ENCODE measurements at regions not wholly inside any gene's neighbourhood (a gene's known extent, or its start where the extent isn't known, plus 50 kb on each side); places are given as distances from the start of the nearest gene placed in this dataset.

GRCh38 chr2:39534095-39534711 is 97.1 kb upstream of the MAP4K3 start:
- in situ Hi-C loops (cut with HindIII; ENCODE audit: low sequenced_read_pairs): no loop called here

DNA sequence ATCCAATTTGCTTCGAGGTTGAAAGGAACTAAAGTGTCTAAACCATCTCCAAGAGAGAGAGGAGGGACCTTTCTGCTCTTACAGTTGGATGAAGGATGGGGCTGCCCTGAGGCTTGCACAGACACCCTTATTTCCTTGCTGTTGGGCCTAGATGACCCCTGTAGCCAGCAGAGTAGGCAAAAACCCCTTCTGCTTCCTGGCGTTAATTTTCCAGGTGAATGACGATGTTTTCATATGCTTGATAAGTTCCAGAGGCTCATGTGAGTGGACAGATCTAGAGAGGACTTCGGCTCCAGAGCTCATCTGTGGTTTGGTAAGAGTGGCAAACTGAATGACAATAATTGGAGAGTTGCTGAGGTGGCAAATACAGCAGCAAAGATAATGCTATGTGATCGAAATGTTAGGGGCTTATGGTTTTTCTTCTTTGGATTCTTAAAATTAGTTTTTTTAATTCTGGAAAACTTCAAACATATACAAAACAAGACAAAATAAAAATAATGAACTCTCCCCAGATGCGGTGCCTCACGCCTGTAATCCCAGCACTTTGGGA is 98.6 kb upstream of the MAP4K3 start:
- in situ Hi-C loops (cut with HindIII; ENCODE audit: low sequenced_read_pairs): no loop called here

- in situ Hi-C loops (cut with HindIII; ENCODE audit: low sequenced_read_pairs): no loop called here
Measured at GRCh38 chr2:39537150-39537549, 100.1 kb upstream of the MAP4K3 start.

GRCh38 chr2:39538718-39539117 is 101.6 kb upstream of the MAP4K3 start:
- in situ Hi-C loops (cut with HindIII; ENCODE audit: low sequenced_read_pairs): no loop called here

GRCh38 chr2:39540414-39540813 is 103.3 kb upstream of the MAP4K3 start:
- in situ Hi-C loops (cut with HindIII; ENCODE audit: low sequenced_read_pairs): no loop called here

DNA sequence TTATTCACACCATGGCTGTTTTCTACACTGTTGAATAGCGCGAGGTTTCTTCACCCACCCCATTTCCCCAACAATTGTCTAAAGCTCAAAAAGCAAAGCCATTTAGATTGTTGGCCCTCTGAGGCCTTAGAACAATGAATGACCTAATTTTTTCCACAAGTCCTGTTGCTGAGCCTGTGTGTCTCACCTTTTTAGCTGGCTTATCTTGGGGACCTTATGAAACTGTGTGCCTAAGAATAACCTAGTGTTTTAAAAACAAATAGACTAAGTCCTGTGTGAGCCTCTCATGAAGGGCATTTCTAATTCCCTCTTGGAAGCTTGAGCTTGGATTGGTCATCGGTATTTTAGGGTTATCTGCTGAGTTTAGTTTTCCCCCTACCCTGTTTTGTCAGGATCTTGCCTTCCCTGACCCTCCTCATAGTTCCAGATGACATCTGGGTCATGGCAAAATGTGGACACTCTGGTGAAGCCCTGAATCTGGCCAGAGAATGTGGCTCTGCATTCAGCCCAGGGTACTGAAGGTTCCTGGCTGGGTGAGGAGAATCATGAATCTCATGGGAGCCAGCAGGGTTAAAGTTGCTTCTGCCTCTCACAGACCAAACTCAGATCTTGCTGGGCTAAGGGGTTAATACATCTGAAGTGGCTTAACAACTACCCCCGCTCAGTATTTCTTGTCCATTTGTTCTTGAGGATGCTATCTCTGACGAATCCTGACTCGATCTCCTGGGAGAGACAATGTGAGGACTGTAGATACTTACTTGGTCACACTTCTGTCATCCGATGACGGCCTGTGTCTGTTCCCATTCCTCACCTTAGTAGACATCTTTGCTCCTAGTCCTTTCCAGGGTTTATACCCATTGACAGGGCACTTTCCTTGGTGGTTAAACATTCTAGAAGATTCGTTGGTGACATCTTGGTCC is 104.2 kb upstream of the MAP4K3 start:
- in situ Hi-C loops (cut with HindIII; ENCODE audit: low sequenced_read_pairs): no loop called here

- in situ Hi-C loops (cut with HindIII; ENCODE audit: low sequenced_read_pairs): no loop called here
Measured at GRCh38 chr2:39542523-39542922, 105.4 kb upstream of the MAP4K3 start.

- in situ Hi-C loops (cut with HindIII; ENCODE audit: low sequenced_read_pairs): no loop called here
Measured at GRCh38 chr2:39545957-39546356, 108.9 kb upstream of the MAP4K3 start.

DNA sequence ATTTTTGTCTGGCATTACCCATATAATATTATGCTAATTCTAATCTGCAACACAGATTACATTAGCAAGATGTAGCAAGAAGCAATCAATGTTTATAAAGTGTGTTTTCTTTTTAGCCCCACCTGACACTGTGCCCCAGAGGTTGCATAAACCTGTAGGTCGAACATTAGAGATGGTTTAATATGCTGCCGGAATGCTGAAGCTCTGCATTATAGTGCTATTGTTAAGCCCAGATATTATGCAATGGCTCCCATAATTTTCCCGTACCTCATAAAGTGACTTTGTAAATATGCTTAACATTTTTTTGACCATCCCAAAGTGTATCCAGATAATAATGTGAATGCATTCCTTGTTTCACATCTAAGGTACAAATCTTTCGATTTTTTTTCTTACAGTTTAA is 109.3 kb upstream of the MAP4K3 start:
- in situ Hi-C loops (cut with HindIII; ENCODE audit: low sequenced_read_pairs): no loop called here

GRCh38 chr2:39546937-39547336 is 109.9 kb upstream of the MAP4K3 start:
- in situ Hi-C loops (cut with HindIII; ENCODE audit: low sequenced_read_pairs): no loop called here

DNA sequence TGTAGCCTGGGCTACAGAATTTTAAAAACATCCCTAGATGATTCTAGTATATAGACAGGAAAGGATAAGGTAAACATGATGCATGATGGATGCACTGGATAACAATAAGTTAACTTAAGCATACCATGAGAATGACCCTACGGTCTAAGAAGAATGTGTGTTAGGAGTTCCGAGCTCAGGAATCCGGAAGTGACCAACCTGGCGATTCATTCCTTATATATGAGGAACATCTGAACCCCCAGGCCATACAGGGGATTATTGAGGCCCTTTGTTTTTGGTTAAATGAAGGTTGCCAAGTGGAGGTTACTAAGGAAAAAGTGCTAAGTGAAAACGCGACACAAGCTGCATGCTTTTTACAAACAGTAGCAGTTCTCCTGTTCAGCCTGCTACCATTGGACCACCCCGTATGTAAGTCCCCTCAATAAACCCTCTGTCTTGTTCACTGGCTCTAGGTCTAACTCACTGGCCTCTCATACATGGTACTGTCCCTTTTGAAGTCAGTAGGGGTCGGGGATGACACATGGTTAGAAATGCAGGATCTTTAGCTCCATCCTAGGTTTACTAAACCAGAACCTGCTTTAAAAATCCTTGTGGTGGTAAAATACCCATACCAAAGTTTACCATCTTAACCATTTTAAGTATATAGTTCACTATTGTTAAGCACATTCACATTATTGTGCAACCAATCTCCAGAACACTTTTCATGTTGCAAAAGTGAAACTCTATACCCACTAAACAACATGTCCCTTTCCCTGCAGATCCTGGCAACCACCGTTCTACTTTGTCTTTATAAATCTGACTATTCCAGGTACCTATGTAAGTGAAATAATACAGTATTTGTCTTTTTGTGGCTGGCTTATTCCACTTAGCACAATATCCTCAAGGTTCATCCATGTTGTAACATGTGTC is 111.0 kb upstream of the MAP4K3 start:
- in situ Hi-C loops (cut with HindIII; ENCODE audit: low sequenced_read_pairs): no loop called here

DNA sequence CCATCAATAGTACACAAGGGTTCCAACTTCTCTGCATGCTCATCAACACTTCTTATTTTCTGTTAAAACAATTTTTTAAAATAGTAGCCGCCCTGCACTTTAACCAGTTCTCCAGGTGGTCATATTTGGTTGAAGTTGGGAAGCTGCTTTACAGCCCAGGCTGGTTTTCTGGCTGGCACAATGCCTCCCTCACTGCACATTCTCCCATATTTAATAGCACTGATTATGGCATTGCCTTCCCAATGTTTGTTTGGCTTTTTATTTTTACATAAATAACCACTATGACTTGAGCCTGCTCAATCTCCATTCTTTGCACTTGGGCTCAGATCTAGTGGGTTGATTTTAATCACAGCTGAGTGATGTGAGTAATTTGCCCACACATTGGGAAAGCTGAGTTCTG is 111.9 kb upstream of the MAP4K3 start:
- in situ Hi-C loops (cut with HindIII; ENCODE audit: low sequenced_read_pairs): no loop called here

- in situ Hi-C loops (cut with HindIII; ENCODE audit: low sequenced_read_pairs): no loop called here
Measured at GRCh38 chr2:39549718-39550464, 112.8 kb upstream of the MAP4K3 start.

DNA sequence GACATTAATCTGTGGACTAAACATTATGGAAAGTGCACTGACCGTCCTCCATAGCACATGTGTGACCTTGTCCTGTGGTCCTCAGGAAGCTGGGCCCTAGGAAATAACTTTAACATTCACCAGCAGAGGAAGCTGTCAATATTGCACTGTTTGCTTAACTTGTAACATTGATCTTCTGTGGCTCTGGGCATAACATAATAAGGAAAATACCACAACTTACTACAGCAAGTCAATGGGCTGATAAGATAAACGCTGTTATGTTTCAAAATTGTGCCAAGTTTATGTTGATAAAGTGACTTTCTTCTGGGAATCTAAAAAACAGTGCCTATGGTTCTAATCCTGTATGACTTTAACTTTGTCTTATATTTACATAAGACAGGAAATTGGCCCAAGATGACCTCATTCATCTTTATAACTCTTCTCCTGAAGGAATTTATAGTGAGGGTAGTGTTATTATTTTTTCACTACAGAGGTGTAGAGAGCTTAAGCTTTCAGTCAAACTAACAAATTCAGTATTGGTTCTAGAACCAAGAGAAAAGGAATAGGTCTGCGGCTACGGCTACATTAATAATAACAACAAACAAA is 113.7 kb upstream of the MAP4K3 start:
- in situ Hi-C loops (cut with HindIII; ENCODE audit: low sequenced_read_pairs): no loop called here

- in situ Hi-C loops (cut with HindIII; ENCODE audit: low sequenced_read_pairs): no loop called here
Measured at GRCh38 chr2:39558906-39559305, 106.8 kb upstream of the TMEM178A start.

- in situ Hi-C loops (cut with HindIII; ENCODE audit: low sequenced_read_pairs): no loop called here
Measured at GRCh38 chr2:39563572-39563971, 102.1 kb upstream of the TMEM178A start.

DNA sequence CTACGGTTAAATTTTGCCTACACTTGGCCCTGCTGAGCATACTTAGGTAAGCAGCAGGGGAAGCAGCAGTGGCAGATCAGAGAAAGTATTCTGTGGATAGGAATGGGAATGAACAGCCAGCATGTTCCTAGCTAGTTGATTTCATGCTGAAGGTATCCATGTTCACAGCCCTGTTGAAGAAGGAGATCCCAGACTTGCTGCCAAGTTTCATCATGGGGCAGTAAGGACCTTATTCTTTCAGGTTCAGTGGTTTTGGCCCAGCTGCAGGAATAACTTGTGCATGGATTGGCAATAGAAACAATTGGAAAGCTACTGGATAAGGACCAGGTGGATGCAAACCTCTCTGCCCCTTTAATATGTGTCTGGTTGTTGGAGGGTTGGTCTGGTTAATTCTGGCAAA is 98.2 kb upstream of the TMEM178A start:
- in situ Hi-C loops (cut with HindIII; ENCODE audit: low sequenced_read_pairs): no loop called here

DNA sequence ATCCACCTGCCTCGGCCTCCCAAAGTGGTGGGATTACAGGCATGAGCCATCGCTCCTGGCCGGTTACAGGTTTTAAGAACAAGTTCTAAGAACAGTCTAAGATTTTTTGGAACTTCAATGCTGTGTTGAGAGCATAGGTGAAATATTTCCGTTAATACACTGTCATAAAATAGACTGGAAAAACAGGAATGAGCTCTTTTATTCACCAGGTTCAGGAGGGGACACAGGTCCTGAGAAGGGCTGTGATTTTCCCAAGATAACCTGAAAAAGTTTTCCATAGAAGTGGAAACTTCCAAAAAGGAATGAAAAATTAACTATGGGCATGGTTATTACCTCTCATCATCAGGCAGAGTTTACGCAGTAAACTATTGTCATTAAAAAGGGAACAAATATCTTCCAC is 97.6 kb upstream of the TMEM178A start:
- in situ Hi-C loops (cut with HindIII; ENCODE audit: low sequenced_read_pairs): no loop called here

DNA sequence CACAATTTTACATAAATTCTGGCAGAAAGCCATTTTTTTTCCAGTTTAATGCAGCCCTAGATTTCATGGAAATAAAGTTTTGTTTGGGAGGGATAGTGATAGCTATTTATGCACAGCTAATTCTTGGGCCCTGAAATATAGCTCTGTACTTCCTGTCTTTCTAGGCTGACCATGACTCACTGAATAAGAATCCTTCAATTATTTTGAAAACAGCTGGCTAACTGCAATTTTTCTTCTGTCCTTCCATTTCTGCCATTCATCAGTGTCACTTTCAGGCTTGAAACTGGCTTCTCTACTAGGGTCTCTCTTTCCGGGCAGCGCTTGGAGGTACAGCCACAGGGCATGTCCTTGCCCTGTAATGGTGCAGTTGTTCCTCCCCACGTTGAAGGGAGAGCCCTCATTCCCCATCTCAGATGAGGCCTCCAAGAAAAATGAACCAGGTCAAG is 97.1 kb upstream of the TMEM178A start:
- in situ Hi-C loops (cut with HindIII; ENCODE audit: low sequenced_read_pairs): no loop called here

DNA sequence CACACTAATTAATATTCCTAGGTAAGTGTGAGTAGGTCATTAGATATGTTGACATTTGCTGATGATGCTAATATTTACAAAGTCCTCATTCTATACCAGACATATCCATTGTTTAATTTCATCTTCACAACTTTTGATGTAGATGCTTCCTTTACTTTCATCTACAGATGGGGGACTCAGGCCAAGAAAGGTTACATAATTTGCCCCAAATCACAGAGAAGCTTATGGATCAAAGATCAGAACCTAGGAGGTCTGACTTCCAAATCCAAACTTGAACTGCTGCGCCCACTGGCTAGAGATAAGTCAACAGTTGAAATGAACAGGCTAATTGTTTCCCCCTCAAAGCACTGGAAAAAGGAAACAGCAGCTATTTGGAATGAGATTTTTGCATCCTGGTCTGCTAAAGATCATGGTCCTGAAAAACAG is 95.6 kb upstream of the TMEM178A start:
- in situ Hi-C loops (cut with HindIII; ENCODE audit: low sequenced_read_pairs): no loop called here

All from endothelial cell of hepatic sinusoid (primary cell).